ENCODE measurements at regions not wholly inside any gene's neighbourhood (a gene's known extent, or its start where the extent isn't known, plus 50 kb on each side); places are given as distances from the start of the nearest gene placed in this dataset.

DNA sequence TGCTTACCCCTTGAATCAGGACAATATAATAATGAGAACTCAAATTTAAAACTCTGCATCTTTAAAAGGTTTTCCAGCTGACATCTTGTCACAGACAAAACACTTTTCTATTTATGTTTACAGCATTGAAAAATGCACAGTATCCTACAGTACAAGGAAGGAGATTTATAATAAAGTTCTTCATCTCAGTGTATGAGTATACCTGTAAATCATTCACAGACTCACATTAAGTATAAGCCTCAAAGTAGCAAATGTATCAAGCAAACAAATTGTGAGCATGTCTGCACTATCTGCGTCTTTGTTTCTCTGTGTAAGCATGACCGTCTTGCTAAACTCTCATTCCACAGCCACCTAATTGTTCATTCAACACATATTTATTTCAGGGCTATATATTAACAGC lies 52.8 kb downstream of the PPP1R2C start:
- DNase-seq (ENCODE audit: low spot score): no peak

DNA sequence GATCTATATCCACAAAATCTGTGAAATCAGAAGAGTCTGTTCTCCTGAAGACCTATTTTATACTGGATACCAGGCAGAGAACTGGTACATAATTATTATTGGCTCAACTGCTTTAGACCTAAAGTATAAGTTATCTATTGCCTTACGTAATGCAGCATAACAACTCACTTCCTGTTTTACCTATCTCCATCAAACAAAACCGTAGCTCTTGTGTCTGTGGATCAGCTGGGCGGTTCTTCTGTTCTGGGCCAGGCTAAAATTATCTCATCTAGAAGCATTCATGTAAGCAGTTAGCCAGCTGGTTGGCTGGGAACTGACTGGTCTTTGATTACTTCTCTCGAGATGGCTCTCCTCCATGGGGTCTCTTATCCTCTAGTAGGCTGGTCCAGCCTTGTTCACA lies 57.8 kb downstream of the PPP1R2C start:
- DNase-seq (ENCODE audit: low spot score): no peak

DNA sequence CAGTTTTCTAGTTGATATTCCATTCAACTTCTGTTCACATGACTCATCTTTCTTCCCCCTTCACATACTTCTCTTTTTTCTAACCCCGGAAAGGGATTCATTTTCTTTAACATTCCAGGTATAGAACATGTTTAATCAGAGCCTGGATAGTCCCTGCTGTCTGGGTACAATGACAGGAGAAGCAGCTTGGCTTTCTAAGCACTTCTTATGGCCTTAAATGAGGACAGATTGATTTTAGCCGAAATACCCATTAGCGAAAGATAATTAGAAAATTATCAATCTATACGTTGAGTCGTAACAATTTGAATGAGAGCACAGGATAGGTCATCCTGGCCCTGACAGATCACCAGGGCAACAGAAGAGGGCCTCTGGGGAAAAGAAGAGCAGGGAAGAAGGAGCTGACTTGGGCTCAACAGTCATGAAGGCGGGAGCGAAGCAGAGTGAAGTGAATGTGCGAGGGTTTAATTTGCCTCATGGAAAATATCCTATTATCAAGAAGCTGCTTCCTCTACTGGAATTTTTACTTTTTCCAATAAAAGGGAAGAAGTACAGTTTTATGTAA lies 62.2 kb downstream of the PPP1R2C start:
- no peak for DNase-seq (ENCODE audit: low spot score)

GRCh38 chrX:42714981-42715700 lies 62.8 kb downstream of the PPP1R2C start:
- DNase-seq (ENCODE audit: low spot score): no peak

DNA sequence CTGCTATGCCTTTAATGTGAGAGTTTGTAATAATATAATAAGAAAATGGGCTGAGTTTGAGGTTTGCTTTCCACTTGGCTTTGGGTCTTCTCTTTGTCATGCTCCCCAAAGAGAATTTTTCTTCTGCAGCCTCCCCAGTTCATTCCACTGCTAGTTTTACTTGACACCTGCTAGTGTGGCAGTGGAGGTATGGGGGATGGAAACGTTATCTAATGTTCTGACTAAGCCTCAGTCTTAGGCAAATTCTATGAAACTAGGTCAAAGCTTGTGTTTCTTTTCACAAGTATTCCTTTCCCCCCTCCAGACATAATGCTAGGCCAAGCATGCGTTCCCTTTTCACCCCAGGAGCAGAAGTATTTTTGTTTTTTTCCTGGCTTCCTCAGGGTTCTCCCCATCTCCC lies 67.5 kb downstream of the PPP1R2C start:
- no peak for DNase-seq (ENCODE audit: low spot score)

GRCh38 chrX:42708222-42708621 lies 69.7 kb downstream of the PPP1R2C start:
- DNase-seq (ENCODE audit: low spot score): no peak

DNA sequence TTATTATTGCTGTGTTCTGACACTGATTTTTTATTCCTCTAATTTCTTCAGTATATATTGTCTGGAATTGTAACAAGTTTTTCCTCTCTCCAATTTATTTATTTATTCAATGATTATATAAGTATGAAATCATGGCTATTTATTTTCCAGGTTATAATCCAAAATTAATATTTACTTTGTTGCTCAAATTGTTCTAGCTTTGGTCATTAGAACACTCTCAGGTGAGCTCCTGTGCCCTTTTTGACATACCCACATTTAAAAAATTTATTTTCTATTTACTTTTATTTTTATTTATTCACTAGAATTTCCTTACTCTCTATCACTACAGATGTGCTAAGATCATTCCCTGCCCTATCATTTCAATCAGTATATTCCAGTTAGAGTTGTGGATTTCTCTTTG lies 70.2 kb downstream of the PPP1R2C start:
- DNase-seq (ENCODE audit: low spot score): no peak

DNA sequence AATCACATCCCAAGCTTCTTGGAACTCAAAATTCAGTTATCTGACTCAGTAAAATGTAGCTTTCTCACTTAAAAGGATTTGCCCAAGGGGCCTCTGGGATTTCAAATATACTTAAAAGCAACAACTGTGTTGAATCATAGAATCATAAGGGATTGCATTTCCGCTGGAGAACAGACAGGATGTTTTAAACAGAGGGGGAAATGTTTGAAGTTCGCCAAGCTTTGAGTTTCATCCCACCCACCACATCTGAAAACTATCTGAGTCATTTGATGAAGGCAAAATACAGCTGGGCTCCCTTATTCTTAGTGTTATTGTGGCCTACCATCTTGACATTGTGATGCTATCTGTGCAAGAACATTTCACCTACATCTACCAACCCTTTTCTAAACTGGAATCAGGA lies 73.5 kb downstream of the PPP1R2C start:
- DNase-seq (ENCODE audit: low spot score): no peak

GRCh38 chrX:42697544-42697943 lies 80.4 kb downstream of the PPP1R2C start:
- no peak for DNase-seq (ENCODE audit: low spot score)

GRCh38 chrX:42696536-42697124 lies 81.3 kb downstream of the PPP1R2C start:
- no peak for DNase-seq (ENCODE audit: low spot score)

DNA sequence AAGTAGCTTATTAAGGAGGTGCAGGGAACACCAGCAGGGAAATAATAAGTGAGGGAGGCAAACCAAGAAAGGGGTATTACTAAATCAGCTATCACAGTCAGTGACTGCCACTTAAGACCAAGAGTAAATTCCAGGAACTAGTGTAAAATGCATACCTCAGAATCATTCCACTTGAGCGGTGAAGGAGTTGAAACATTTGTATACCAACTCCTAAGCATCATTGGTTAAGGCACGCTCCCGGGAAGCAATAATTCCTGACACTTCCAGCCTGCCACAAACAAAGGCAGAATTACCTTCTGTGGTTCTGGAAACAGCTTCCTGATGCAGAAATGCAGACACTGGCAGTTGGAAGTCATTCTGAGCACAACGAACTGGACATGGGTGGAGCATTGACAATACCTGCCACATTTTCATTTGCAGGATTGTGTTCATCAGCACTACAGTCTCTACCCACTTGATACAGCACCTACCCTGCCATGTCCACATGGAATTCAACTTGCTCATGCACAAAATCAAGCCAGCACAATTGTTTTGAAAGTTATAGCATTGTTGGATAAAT lies 82.1 kb downstream of the PPP1R2C start:
- DNase-seq (ENCODE audit: low spot score): no peak

GRCh38 chrX:42694260-42694815 lies 83.6 kb downstream of the PPP1R2C start:
- no peak for DNase-seq (ENCODE audit: low spot score)

GRCh38 chrX:42691196-42691595 lies 86.8 kb downstream of the PPP1R2C start:
- no peak for DNase-seq (ENCODE audit: low spot score)

GRCh38 chrX:42686706-42687105 lies 91.3 kb downstream of the PPP1R2C start:
- no peak for DNase-seq (ENCODE audit: low spot score)

DNA sequence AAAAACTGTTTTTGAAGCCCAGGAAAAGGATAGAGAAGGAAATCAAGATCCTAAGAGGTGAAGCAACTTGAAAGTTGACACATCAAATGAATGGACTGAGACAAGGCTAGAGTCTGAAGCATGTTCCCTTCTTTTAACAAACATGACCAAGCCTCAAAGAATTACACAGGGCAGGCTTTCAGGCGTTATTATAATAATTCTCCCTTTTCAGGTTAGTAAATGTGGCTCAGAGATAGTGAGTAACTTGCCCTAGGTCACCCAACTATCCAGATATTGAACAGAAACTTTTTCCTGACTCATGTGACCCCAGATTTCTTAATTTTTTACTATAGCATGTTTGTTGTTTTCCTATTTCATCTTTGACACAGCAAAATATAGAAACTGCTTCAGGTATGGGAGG lies 91.7 kb downstream of the PPP1R2C start:
- DNase-seq (ENCODE audit: low spot score): no peak

- DNase-seq (ENCODE audit: low spot score): no peak
Measured at GRCh38 chrX:42684065-42684464, 93.9 kb downstream of the PPP1R2C start.

- DNase-seq (ENCODE audit: low spot score): no peak
Measured at GRCh38 chrX:42680666-42681065, 97.3 kb downstream of the PPP1R2C start.

- no peak for DNase-seq (ENCODE audit: low spot score)
Measured at GRCh38 chrX:42678133-42678532, 99.8 kb downstream of the PPP1R2C start.

DNA sequence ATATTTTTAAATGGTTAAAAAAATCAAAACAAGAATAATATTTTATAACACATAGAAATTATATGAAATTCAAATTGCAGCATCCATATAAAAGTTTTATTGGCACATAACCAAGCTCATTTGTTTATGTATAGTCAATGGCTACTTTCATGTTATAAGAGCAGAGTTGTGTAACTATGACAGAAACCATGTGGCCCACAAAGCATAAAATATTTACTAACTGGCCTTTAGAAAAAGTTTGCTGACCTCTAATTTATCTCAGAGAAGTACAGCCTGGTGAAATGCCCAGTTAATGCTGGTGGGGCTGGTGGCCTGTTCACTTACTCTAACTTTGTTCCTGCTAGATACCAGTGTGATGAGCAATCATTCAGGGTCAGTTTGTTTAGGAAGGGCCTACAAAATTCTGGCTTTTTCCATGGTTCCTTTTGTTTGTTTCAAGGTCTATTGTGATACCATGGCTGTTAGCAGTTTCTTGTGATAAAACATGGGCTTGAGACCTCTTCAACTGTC lies 104.6 kb downstream of the PPP1R2C start:
- no peak for DNase-seq (ENCODE audit: low spot score)

DNA sequence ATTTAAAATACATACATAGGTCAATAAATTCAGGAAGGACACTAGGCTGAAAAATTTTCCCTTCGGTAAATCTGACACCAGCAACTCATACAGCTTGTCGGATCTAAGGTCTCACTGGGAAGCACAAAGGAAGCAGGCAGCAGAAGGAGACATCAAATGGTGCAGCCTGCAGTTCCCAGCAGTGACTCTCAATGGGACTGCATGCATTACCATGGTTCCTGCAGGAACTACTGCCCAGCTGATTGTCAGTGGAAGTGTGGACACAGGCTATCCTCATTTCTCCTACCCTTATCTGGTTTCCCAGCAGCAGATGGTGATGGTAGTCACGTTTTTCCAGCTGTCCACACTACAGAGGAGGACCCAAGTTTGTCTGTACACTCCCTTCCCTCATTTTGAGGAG lies 113.3 kb downstream of the PPP1R2C start:
- no peak for DNase-seq (ENCODE audit: low spot score)

DNA sequence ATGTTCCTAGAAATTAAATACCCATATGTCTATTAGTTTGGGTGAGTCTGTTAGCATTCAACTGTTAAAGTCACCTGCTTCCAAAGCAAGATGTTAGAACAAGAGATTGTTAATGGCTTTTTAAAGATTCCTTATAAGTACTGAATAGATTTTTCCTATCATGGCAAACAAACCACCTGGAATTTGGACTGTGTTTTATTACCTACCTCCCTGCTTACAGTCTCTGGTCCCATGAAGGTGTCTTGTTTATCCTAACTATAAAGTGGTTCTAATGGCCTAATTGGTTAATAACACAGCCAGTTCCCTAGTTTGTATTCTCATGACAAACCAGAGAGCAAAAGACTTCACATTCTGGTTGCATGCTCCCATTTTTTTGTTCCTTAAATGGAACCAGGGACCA lies 149.5 kb downstream of the PPP1R2C start:
- DNase-seq (ENCODE audit: low spot score): no peak

DNA sequence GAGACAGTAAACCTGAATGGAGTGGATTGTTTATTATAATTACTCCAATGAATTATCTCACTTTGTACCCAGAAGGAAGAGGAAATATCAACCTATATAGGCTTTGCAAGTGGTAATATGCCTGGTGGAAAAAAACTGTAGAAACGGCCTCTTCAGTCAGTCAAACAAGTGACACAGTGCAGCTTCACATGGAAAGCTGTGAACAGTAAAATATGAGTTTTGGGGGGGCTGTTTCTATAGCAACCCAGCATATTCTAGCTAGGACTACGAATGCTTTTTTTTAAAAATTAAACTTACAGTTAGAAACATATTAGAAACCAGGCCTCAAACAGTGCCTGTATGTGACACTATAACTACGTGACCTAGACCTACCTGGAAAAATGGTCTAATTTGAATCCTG lies 150.1 kb downstream of the PPP1R2C start:
- DNase-seq (ENCODE audit: low spot score): no peak

GRCh38 chrX:42624524-42624923 lies 153.4 kb downstream of the PPP1R2C start:
- DNase-seq (ENCODE audit: low spot score): no peak
